HL-60/S4 treated with retinoic acid at 250 ng/mL for 4 days and 3 days (cell line): ENCODE measurements at regions not wholly inside any gene's neighbourhood (a gene's known extent, or its start where the extent isn't known, plus 50 kb on each side); places are given as distances from the start of the nearest gene placed in this dataset.

Experiments used
- in situ Hi-C: fragments of 300-500 bp; cut with MboI; formaldehyde crosslinking; loops from 2 replicates; pipeline ENCODE4 v1.7.0; 2022; ENCODE audit warnings: low sequenced_read_pairs

GRCh38 chr20:23932256-23932655 is 52.7 kb upstream of the CST5 start:
- in situ Hi-C loops = loop anchor here (25.0 kb wide), 1 partner anchor 1005 kb away; the partner anchor contains the start of gene CST7
